Sigmoid colon (tissue), 6 donors: ENCODE measurements at regions not wholly inside any gene's neighbourhood (a gene's known extent, or its start where the extent isn't known, plus 50 kb on each side); places are given as distances from the start of the nearest gene placed in this dataset.
"Not testable (repeated sequence)": the region's sequence is repeated elsewhere in the genome, so short reads cannot be mapped to it uniquely, and the experiment has no call there.

Source experiments
- DNase-seq: peaks from one replicate; pipeline ENCODE4 v3.0.0-alpha.2; 2019
- H3K27ac ChIP-seq, 4 donors: fragments of 200-600 bp; sonication (generic); one replicate each; pipeline ENCODE4 v1.5.1; 2016 to 2019; ENCODE audit warnings: mild to moderate bottlenecking in 1 of 4
- H3K27me3 ChIP-seq, 3 donors: fragments of 200-600 bp; sonication (generic); one replicate each; pipeline ENCODE4 v1.5.1; 2019; ENCODE audit warnings: mild to moderate bottlenecking in 1 of 3
- H3K36me3 ChIP-seq, 4 donors: fragments of 200-600 bp; sonication (generic); one replicate each; pipeline ENCODE4 v1.5.1; 2016 to 2019
- H3K4me1 ChIP-seq, 4 donors: fragments of 200-600 bp; sonication (generic); one replicate each; pipeline ENCODE4 v1.5.1; 2017 to 2019
- H3K4me3 ChIP-seq, 4 donors: fragments of 200-600 bp; sonication (generic); one replicate each; pipeline ENCODE4 v1.5.1; 2017 to 2019; ENCODE audit warnings: mild to moderate bottlenecking in 2 of 4, moderate library complexity in 1 of 4
- H3K9me3 ChIP-seq, 4 donors: fragments of 200-600 bp in 3 of 4; sonication (generic) in 3 of 4; one replicate each; pipeline versions ENCODE4 v1.5.1 to v1.6.1; 2013 to 2019
- CTCF ChIP-seq, 4 experiments: fragments of 450-650 bp in 3 of 4; fragments of 200-600 bp in 1 of 4; IDR thresholded peaks; one replicate each; pipeline ENCODE4 v1.5.1; 2016 to 2019; ENCODE audit warnings: antibody characterized with exemption in 4 of 4, mild to moderate bottlenecking in 3 of 4, moderate library complexity in 2 of 4
- EP300 ChIP-seq, 4 donors: sonication (generic); formaldehyde crosslinking; IDR thresholded peaks; one replicate each; pipeline ENCODE4 v1.6.1; 2017; ENCODE audit warnings: antibody characterized with exemption in 4 of 4
- POLR2A ChIP-seq, 2 donors: fragments of 450-650 bp; IDR thresholded peaks; one replicate each; pipeline ENCODE4 v1.6.1; 2016; ENCODE audit warnings: antibody characterized with exemption in 2 of 2, mild to moderate bottlenecking in 2 of 2, moderate library complexity in 2 of 2
- POLR2AphosphoS5 ChIP-seq, 4 donors: sonication (generic); formaldehyde crosslinking; IDR thresholded peaks; one replicate each; pipeline ENCODE4 v1.6.1; 2017; ENCODE audit warnings: antibody characterized with exemption in 4 of 4
- WGBS, 2 donors: extraction: QIAGEN DNeasy Blood & Tissue Kit; methylation state at CpG; one replicate each; pipeline ENCODE4 v1.1.7; 2013; 5-methylcytosine and 5-hydroxymethylcytosine counted together
- intact Hi-C: fragments of 100-400 bp; cut with DNase I; formaldehyde crosslinking; loops from one replicate; pipeline ENCODE4 v1.15.1; 2023
- donor health status: healthy with polysubstance abuse.
- donor health status: healthy.

DNA sequence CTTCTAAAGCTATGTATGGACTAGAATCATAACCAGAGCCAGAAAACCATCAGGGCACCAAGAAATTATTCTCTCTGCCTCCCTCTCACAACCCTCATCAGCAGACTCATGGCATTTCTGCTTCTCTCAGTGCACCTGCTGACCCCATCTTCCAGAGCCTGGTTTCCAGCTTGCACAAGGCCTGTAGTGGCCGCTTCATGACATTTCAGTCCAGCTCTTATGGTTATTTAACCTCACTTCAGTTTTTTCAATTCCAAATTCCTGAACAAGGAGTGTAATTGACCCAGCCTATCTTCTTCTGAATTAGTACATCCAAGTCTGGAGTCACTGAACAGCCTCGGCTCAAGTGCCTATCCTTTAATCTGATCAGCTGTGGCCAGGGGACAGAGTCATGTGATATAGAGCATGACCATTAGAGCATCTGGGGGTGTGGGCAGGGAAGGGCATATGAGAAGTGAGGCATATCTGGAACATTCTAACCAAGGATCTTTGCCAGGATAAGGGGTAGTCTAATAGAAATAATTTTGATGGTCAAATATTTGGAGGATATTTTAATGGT lies 97.2 kb upstream of the TMEM17 start:
- TF ChIP-seq POLR2A (IDR thresholded peaks at IDR 0.05), result no peak
- TF ChIP-seq POLR2AphosphoS5 (IDR thresholded peaks at IDR 0.05), result no peak
- TF ChIP-seq CTCF (IDR thresholded peaks at IDR 0.05), result no peak
- TF ChIP-seq EP300 (IDR thresholded peaks at IDR 0.05), result no peak

GRCh38 chr2:62599674-62600410 lies 93.8 kb upstream of the TMEM17 start:
- H3K4me1 ChIP-seq, result peaks cover 0 to 11% (median 0%) of the 10 kb centered on the region in 4 donors
- H3K36me3 ChIP-seq, H3K4me3 ChIP-seq, H3K27ac ChIP-seq, DNase-seq, H3K9me3 ChIP-seq, H3K27me3 ChIP-seq, intact Hi-C loops: not testable (repeated sequence)
- WGBS, 2 donors, result 81 to 88% methylated on average over 6 of the region's 6 CpGs

More for the DNA sequence above, 97.2 kb upstream of the TMEM17 start:
- 95 to 98% methylated on average over 2 of the region's 2 CpGs for WGBS, 2 donors
- intact Hi-C loops, result no loop called here
- H3K4me1 ChIP-seq, result no peaks in the 10 kb centered on the region
- no peak overlapping the region for H3K4me3 ChIP-seq
- H3K27me3 ChIP-seq, result no peaks in the 10 kb centered on the region
- H3K9me3 ChIP-seq, result peaks cover 0 to 4% (median 0%) of the 10 kb centered on the region in 4 donors
- H3K36me3 ChIP-seq, result no peaks in the 10 kb centered on the region
- no peak for DNase-seq
- no peak overlapping the region for H3K27ac ChIP-seq

GRCh38 chr2:62597323-62597722 lies 91.3 kb upstream of the TMEM17 start:
- H3K36me3 ChIP-seq, result no peaks in the 10 kb centered on the region
- no peak for DNase-seq
- intact Hi-C loops, result no loop called here
- H3K4me3 ChIP-seq, result no peak overlapping the region
- 67 to 85% methylated on average over 3 of the region's 3 CpGs for WGBS, 2 donors
- H3K9me3 ChIP-seq, result no peaks in the 10 kb centered on the region
- no peak for TF ChIP-seq CTCF (IDR thresholded peaks at IDR 0.05)
- TF ChIP-seq POLR2AphosphoS5 (IDR thresholded peaks at IDR 0.05), result no peak
- no peak for TF ChIP-seq EP300 (IDR thresholded peaks at IDR 0.05)
- no peak for TF ChIP-seq POLR2A (IDR thresholded peaks at IDR 0.05)
- no peaks in the 10 kb centered on the region for H3K27me3 ChIP-seq
- peaks cover 0 to 11% (median 0%) of the 10 kb centered on the region in 4 donors for H3K4me1 ChIP-seq
- H3K27ac ChIP-seq, result no peak overlapping the region

- intact Hi-C loops, result no loop called here
- WGBS, 2 donors, result 79 to 86% methylated on average over 3 of the region's 3 CpGs
- H3K9me3 ChIP-seq, result no peaks in the 10 kb centered on the region
- H3K27ac ChIP-seq, result peak overlapping the region in 1 of 4 donors; percentile 2
- H3K36me3 ChIP-seq, result no peaks in the 10 kb centered on the region
- H3K27me3 ChIP-seq, result no peaks in the 10 kb centered on the region
- H3K4me1 ChIP-seq, result peaks cover 0 to 11% (median 0%) of the 10 kb centered on the region in 4 donors
- H3K4me3 ChIP-seq, result no peak overlapping the region
- no peak for TF ChIP-seq POLR2AphosphoS5 (IDR thresholded peaks at IDR 0.05)
- TF ChIP-seq EP300 (IDR thresholded peaks at IDR 0.05), result no peak
- no peak for TF ChIP-seq POLR2A (IDR thresholded peaks at IDR 0.05)
- TF ChIP-seq CTCF (IDR thresholded peaks at IDR 0.05), result no peak
- DNase-seq, result no peak
These were observed 90.3 kb upstream of the TMEM17 start for GRCh38 chr2:62596061-62596921.

DNA sequence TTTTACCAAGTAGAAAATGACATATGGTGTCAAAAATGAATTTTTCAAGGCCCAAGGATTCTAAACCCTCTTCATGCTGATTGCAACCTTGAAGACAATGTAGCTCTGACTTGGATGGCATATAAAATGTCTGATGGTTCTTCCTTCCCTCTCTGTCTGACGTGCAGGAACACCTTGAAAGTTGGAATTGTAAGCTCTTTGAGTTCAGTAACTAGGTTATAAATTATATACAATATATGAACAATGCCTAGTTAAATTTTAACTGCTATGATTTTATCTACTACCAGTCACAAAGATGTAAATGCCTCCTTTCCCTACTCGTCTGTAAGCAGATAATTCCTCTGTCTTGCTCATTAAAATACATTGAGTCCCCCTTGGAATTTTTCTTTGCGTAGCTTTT lies 89.5 kb upstream of the TMEM17 start:
- no peak overlapping the region for H3K4me3 ChIP-seq
- DNase-seq, result no peak
- H3K27me3 ChIP-seq, result no peaks in the 10 kb centered on the region
- no peaks in the 10 kb centered on the region for H3K9me3 ChIP-seq
- WGBS, 2 donors, result 20 to 64% methylated on average over 3 of the region's 3 CpGs
- no peak for TF ChIP-seq POLR2A (IDR thresholded peaks at IDR 0.05)
- no peak for TF ChIP-seq POLR2AphosphoS5 (IDR thresholded peaks at IDR 0.05)
- no peak for TF ChIP-seq EP300 (IDR thresholded peaks at IDR 0.05)
- no peak for TF ChIP-seq CTCF (IDR thresholded peaks at IDR 0.05)
- H3K4me1 ChIP-seq, result peaks cover 0 to 18% (median under 1%) of the 10 kb centered on the region in 4 donors
- no peak overlapping the region for H3K27ac ChIP-seq
- H3K36me3 ChIP-seq, result no peaks in the 10 kb centered on the region
- intact Hi-C loops, result no loop called here
